Heart right ventricle (tissue), 16 donors: ENCODE measurements at regions not wholly inside any gene's neighbourhood (a gene's known extent, or its start where the extent isn't known, plus 50 kb on each side); places are given as distances from the start of the nearest gene placed in this dataset.

Experiments used
- ATAC-seq, 8 donors: fragments of 200-7000 bp; cut with Tn5 transposase; one replicate each; pipeline ENCODE4 v1.9.1; 2020; ENCODE audit warnings: mild to moderate bottlenecking in 8 of 8, moderate library complexity in 8 of 8, moderate number of reproducible peaks in 1 of 8
- DNase-seq, 2 donors: peaks; one replicate each; pipeline ENCODE4 v3.0.0-alpha.2; 2020
- H3K27ac ChIP-seq, 10 donors: fragments of 200-600 bp; sonication (generic) in 2 of 10; one replicate each; pipeline versions ENCODE4 v1.5.0 to v1.8.0; 2020 to 2022; ENCODE audit warnings: mild to moderate bottlenecking in 3 of 10
- H3K27me3 ChIP-seq, 7 donors: fragments of 200-600 bp; one replicate each; pipeline ENCODE4 v1.8.0; 2021 to 2022; ENCODE audit warnings: mild to moderate bottlenecking in 2 of 7
- H3K36me3 ChIP-seq, 9 donors: fragments of 200-600 bp; sonication (generic) in 1 of 9; one replicate each; pipeline versions ENCODE4 v1.5.0 to v1.8.0; 2020 to 2022; ENCODE audit warnings: mild to moderate bottlenecking in 2 of 9
- H3K4me1 ChIP-seq, 9 donors: fragments of 200-600 bp; sonication (generic) in 1 of 9; one replicate each; pipeline versions ENCODE4 v1.5.0 to v1.8.0; 2020 to 2022; ENCODE audit warnings: mild to moderate bottlenecking in 4 of 9
- H3K4me3 ChIP-seq, 10 donors: fragments of 200-600 bp; sonication (generic) in 2 of 10; one replicate each; pipeline versions ENCODE4 v1.5.0 to v1.8.0; 2020 to 2022; ENCODE audit warnings: mild to moderate bottlenecking in 7 of 10, moderate library complexity in 2 of 10
- H3K9me3 ChIP-seq, 11 donors: fragments of 200-600 bp in 10 of 11; sonication (generic) in 2 of 11; one replicate each; pipeline versions ENCODE4 v1.5.0 to v1.8.0; 2013 to 2022; ENCODE audit warnings: mild to moderate bottlenecking in 2 of 11, control low read depth in 1 of 11, moderate library complexity in 1 of 11
- CTCF ChIP-seq, 9 donors: fragments of 200-600 bp; sonication (generic) in 2 of 9; IDR thresholded peaks; one replicate each; pipeline versions ENCODE4 v1.5.0 to v1.8.0; 2021 to 2022; ENCODE audit warnings: antibody characterized with exemption in 9 of 9, mild to moderate bottlenecking in 5 of 9, moderate library complexity in 1 of 9
- whole genome bisulfite sequencing, 2 donors: extraction: QIAGEN DNeasy Blood & Tissue Kit; methylation state at CpG; one replicate each; pipeline ENCODE4 v1.1.7; 2013; ENCODE audit warnings: inconsistent platforms in 1 of 2; 5-methylcytosine and 5-hydroxymethylcytosine counted together
- intact Hi-C, 10 donors: fragments of 100-400 bp; cut with DNase I; formaldehyde crosslinking; loops; one replicate each; pipeline versions ENCODE4 v1.11.1 to v1.14.2; 2022
- donor health status: Arrhythmogenic right ventricular cardiomyopathy.
- donor health status: ischemic (EF 13 %, LVEDD 7.1; RV severe dilation, severe dysfunction).
- donor health status: healthy with polysubstance abuse.
- donor health status: DM: no; HTN: yes; CAD: no.
- donor health status: DM: no; HTN: no; CAD: no.
- donor health status: ischemic (EF 25% LVEDD 6.9; RV normal size, moderate dysfunction).
- donor health status: ischemic (EF 25% LVEDD 5.7; RV mildly dilated, moderate dysfunction).
- donor health status: healthy.
- donor health status: DM: yes; HTN: yes; CAD: no.
- donor health status: Ischemic cardiomyopathy.
- donor health status: ischemic (EF 35%, LVEDD 5.7; RV mildly dilated, moderate dysfunction).
- donor health status: nonischemic (EF 11% LVEDD 7.7; RV severe dilation, severe dysfunction).
- donor health status: DM: yes; HTN: yes; CAD: no.
- donor health status: PGD.
- donor health status: ischemic (EF 29% LVEDD 5.4; RV normal size, mild dysfunction).
- donor health status: nonischemic (EF 23%, LVEDD 6.1; RV moderate dilation, normal function).

- DNase-seq (no peak), ATAC-seq (no peak)
- H3K27ac ChIP-seq, result no peak overlapping the region
- H3K36me3 ChIP-seq, result no peaks in the 10 kb centered on the region
- H3K9me3 ChIP-seq, result no peaks in the 10 kb centered on the region
- TF ChIP-seq CTCF (IDR thresholded peaks at IDR 0.05), result no peak
- H3K4me1 ChIP-seq, result no peaks in the 10 kb centered on the region
- intact Hi-C loops, result no loop called here
- H3K27me3 ChIP-seq, result no peaks in the 10 kb centered on the region
- no peak overlapping the region for H3K4me3 ChIP-seq
- 52 to 75% methylated on average over 1 of the region's 1 CpG for WGBS, 2 donors
Observed at GRCh38 chr1:195076682-195077081, 1531.6 kb downstream of the KCNT2 start.

- no peak overlapping the region for H3K27ac ChIP-seq
- intact Hi-C loops, result no loop called here
- no peaks in the 10 kb centered on the region for H3K9me3 ChIP-seq
- no peaks in the 10 kb centered on the region for H3K36me3 ChIP-seq
- H3K27me3 ChIP-seq, result no peaks in the 10 kb centered on the region
- TF ChIP-seq CTCF (IDR thresholded peaks at IDR 0.05), result no peak
- WGBS, 2 donors, result 88 to 92% methylated on average over 2 of the region's 2 CpGs
- ATAC-seq (no peak), DNase-seq (no peak)
- H3K4me3 ChIP-seq, result no peak overlapping the region
- H3K4me1 ChIP-seq, result no peaks in the 10 kb centered on the region
Observed at GRCh38 chr1:195075973-195076372, 1532.3 kb downstream of the KCNT2 start.

- intact Hi-C loops, result no loop called here
- TF ChIP-seq CTCF (IDR thresholded peaks at IDR 0.05), result no peak
- 80% methylated on average over 6 of the region's 6 CpGs for WGBS, 2 donors
Observed at GRCh38 chr1:195071461-195071860, 1536.8 kb downstream of the KCNT2 start.

GRCh38 chr1:195065437-195065836 lies 1542.8 kb downstream of the KCNT2 start:
- H3K4me1 ChIP-seq, result no peaks in the 10 kb centered on the region
- peaks cover 0 to 13% (median 0%) of the 10 kb centered on the region in 11 donors for H3K9me3 ChIP-seq
- 91 to 94% methylated on average over 5 of the region's 5 CpGs for WGBS, 2 donors
- H3K36me3 ChIP-seq, result no peaks in the 10 kb centered on the region
- no peak for TF ChIP-seq CTCF (IDR thresholded peaks at IDR 0.05)
- intact Hi-C loops, result no loop called here
- DNase-seq (no peak), ATAC-seq (no peak)
- no peak overlapping the region for H3K27ac ChIP-seq
- H3K27me3 ChIP-seq, result no peaks in the 10 kb centered on the region
- no peak overlapping the region for H3K4me3 ChIP-seq

More at GRCh38 chr1:195071461-195071860, 1536.8 kb downstream of the KCNT2 start:
- H3K4me1 ChIP-seq, result no peaks in the 10 kb centered on the region
- H3K36me3 ChIP-seq, result no peaks in the 10 kb centered on the region
- no peak overlapping the region for H3K27ac ChIP-seq
- DNase-seq (no peak), ATAC-seq (no peak)
- no peaks in the 10 kb centered on the region for H3K27me3 ChIP-seq
- no peak overlapping the region for H3K4me3 ChIP-seq
- H3K9me3 ChIP-seq, result peaks cover 0 to 7% (median 0%) of the 10 kb centered on the region in 11 donors
